ENCODE measurements at regions not wholly inside any gene's neighbourhood (a gene's known extent, or its start where the extent isn't known, plus 50 kb on each side); places are given as distances from the start of the nearest gene placed in this dataset.
A peak's percentile ranks its signal among the peaks of the same experiment; 100 is the strongest.

DNA sequence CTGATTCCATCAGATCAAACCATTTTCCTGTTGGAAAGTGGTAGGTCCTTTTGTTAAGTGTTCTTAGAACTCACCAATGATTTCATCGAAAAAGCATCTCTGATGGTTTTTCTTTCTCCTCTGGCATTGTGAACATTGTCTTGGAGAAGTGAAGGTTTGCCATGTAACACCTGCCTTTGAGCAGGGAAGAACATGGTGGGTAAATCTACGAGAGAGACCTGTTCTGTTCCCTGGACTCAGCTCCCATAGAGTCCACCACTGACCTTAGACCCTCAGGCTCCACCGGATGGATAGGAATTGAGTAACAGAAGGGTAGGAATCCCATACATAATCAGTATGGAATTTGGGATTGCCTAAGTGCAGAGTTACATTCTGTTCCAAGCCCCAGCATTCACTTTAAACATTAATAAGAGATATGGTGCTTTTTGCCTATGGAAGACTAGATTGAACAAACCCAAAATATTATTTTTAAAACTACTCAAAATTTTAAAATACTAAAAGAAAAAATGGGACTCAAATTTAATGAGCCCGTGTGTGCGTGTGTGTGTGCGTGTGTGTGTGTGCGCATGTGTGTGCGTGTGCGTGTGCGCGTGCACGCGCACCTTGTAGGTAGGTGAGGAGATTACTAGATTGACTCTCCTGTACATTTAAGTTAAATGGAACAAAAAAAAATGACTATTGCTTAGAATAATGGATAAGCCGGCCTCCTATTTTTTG, 92.0 kb downstream of the C9orf152 start (continued):
- TF ChIP-seq, protein P1, sequence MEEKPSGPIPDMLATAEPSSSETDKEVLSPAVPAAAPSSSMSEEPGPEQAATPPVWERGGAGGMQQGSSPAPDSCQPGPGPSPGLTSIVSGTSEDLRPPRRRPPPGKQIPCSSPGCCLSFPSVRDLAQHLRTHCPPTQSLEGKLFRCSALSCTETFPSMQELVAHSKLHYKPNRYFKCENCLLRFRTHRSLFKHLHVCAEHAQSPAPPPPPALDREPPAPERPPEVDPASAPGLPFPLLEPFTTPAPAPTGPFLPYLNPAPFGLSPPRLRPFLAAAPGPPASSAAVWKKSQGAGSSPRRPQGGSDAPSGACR (CRISPR knock-in tag; IDR thresholded peaks at IDR 0.05), result no peak
- 0 out of 4 replicates have a peak, but pooled peaks of 1 of the 2 experiments have one; percentile 21 for TF ChIP-seq KLF16 (CRISPR knock-in tag; IDR thresholded peaks at IDR 0.05)
- peak; percentile 99 for TF ChIP-seq ATF2 (CRISPR knock-in tag; IDR thresholded peaks at IDR 0.05)
- TF ChIP-seq IKZF5 (CRISPR knock-in tag; IDR thresholded peaks at IDR 0.05), result no peak; the same call in 1 of the 2 replicates
- TF ChIP-seq ZNF34 (CRISPR knock-in tag; IDR thresholded peaks at IDR 0.05; ENCODE audit: borderline replicate concordance), result no peak
- TF ChIP-seq ATM (IDR thresholded peaks at IDR 0.05; ENCODE audit: borderline replicate concordance), result peak; percentile 67; the same call in 1 of the 2 replicates
- TF ChIP-seq DMAP1 (CRISPR knock-in tag; IDR thresholded peaks at IDR 0.05), result no peak
- TF ChIP-seq CENPX (CRISPR knock-in tag; IDR thresholded peaks at IDR 0.05), result no peak
- no peak for TF ChIP-seq ZNF296 (CRISPR knock-in tag; conservative IDR thresholded peaks at IDR 0.05)
- TF ChIP-seq ZFP41 (CRISPR knock-in tag; IDR thresholded peaks at IDR 0.05; ENCODE audit: borderline replicate concordance), result no peak
- TF ChIP-seq POLR2A (IDR thresholded peaks at IDR 0.05; ENCODE audit: insufficient read depth in 1 of 2, low read depth in 2 of 2, low read length in 2 of 2), result peak in 1 of 2 experiments; percentile 32; a peak in 1 of 4 replicates
- no peak for TF ChIP-seq CC2D1A (CRISPR knock-in tag; IDR thresholded peaks at IDR 0.05)
- TF ChIP-seq KAT7 (CRISPR knock-in tag; IDR thresholded peaks at IDR 0.05; ENCODE audit: borderline replicate concordance), result no peak
- no peak for TF ChIP-seq ZNF160 (CRISPR knock-in tag; IDR thresholded peaks at IDR 0.05)
- TF ChIP-seq, protein P2, sequence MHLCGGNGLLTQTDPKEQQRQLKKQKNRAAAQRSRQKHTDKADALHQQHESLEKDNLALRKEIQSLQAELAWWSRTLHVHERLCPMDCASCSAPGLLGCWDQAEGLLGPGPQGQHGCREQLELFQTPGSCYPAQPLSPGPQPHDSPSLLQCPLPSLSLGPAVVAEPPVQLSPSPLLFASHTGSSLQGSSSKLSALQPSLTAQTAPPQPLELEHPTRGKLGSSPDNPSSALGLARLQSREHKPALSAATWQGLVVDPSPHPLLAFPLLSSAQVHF (CRISPR knock-in tag; IDR thresholded peaks at IDR 0.05), result no peak
- peak; percentile 88 for TF ChIP-seq PAXIP1 (CRISPR knock-in tag; conservative IDR thresholded peaks at IDR 0.05)
- TF ChIP-seq ZNF564 (CRISPR knock-in tag; IDR thresholded peaks at IDR 0.05), result no peak
- no peak for TF ChIP-seq MTA1 (CRISPR knock-in tag; IDR thresholded peaks at IDR 0.05; ENCODE audit: borderline replicate concordance)
- TF ChIP-seq, protein P3, sequence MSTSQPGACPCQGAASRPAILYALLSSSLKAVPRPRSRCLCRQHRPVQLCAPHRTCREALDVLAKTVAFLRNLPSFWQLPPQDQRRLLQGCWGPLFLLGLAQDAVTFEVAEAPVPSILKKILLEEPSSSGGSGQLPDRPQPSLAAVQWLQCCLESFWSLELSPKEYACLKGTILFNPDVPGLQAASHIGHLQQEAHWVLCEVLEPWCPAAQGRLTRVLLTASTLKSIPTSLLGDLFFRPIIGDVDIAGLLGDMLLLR (CRISPR knock-in tag; IDR thresholded peaks at IDR 0.05), result no peak
- TF ChIP-seq SCMH1 (CRISPR knock-in tag; IDR thresholded peaks at IDR 0.05; ENCODE audit: borderline replicate concordance), result no peak
- TF ChIP-seq EHMT2 (IDR thresholded peaks at IDR 0.05; ENCODE audit: borderline replicate concordance, low read depth, low read length), result peak; percentile 43; the same call in 1 of the 2 replicates
- no peak for TF ChIP-seq ZNF224 (CRISPR knock-in tag; IDR thresholded peaks at IDR 0.05)
- TF ChIP-seq MED1 (CRISPR knock-in tag; IDR thresholded peaks at IDR 0.05), result peak; percentile 86
